GM19467 (cell line): ENCODE measurements at regions not wholly inside any gene's neighbourhood (a gene's known extent, or its start where the extent isn't known, plus 50 kb on each side); places are given as distances from the start of the nearest gene placed in this dataset.

Source experiments
- ATAC-seq: cut with Tn5 transposase; IDR thresholded peaks from one replicate; pipeline ENCODE4 v1.9.1; 2021; ENCODE audit warnings: mild to moderate bottlenecking, moderate library complexity; ENCODE audit not compliant: unreplicated experiment

DNA sequence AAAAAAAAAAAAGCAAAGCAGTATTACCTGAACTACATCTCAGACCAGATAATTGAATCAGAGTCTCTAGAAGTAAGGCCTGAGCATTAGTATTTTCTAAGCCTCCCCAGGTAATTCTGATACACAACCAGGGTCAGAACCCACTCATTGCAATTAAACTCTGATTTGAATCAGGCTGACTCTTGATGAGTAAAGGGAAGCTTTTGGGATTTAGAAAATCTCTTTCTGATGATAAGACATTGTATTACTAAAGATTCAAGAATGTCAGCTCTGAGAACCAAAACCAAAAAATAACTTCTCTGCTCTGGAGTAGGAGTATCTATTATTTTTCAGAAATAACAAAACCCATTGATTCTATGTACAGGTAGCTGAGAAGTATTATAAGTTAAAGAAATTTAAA is 100.1 kb upstream of the COL21A1 start:
- no peak for ATAC-seq

DNA sequence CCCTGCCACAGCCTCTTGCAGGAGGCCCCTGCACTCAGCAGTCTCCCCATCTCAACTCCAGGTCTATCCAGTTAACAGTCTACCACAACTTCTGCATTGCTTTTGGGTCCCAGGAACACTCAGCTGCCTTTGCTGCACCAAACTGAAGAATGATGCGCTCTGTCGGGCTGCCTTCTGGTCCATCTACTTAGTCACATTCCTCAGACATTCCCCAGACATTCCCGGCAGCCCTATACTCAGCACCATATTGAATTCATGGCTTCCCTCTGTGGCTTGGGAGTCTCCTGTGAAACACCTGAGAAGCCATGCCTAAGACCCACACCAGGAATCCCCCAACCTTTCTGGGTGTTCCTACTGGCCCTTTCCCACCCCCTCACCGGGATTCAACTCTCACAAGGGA is 99.6 kb upstream of the COL21A1 start:
- ATAC-seq, result no peak

DNA sequence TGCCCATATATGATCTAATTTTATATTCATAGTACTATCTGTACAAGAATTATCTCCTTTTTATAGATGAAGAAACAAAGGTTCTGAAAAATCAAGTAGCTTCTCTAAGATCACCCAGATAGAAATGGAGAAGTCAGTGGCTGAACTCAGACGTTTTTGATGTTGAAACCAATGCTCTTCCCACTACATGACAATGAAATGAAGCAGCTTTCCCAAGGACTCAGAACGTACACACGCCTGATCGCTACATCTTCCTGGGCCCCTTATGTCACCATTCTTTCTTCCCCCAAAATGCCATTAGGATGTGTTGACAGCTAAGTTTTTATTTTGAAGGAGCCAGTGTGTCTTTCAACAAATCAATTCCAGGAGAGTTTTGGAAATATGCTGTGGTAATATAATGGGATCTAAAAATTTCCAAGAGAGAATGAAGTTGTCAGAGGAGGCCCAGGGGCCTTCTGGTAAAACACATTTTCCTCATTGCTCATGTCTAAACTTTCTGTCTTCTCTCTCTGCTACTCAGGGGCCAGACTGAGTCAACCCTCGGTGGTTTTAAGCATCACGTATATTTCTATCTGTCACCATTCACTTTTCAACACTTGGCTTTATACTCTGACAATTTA is 98.1 kb upstream of the COL21A1 start:
- ATAC-seq, result no peak

DNA sequence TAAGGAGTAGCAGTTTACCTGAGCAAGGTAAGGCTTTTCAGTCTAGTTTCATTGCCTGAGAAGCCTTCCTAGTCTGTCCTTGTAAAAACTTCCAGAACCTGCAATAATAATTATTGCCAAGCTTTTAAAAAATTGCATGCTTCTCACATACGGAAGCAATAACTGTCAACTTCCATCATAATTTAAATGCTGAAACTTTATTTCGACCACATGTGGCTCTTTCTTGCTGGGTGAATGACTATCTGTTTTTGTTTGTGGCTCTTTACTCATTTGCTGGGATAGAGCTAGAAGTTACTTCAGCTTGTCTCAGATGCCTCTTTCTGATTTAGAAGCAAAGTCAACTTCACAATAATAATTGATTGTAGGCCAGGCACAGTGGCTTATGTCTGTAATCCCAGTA is 95.9 kb upstream of the COL21A1 start:
- ATAC-seq, result no peak

DNA sequence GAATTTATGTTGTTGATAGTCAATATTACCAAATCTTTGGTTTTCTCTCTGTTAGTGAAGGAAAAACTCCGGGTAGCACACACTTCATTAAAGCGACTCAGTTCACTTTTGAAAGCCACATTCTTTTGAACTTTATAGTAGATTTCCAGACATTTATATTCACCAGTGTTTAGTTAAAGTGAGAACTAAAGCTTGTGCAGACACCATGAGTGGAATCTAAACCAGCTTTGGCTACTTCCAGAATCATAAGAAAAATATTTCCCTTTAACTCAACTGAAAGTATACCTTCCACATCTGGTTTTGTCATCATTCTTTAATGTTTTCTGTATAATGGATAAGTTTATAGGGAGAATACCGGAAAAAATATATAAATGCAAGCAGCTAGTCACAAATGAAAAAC is 92.1 kb upstream of the COL21A1 start:
- ATAC-seq, result no peak

DNA sequence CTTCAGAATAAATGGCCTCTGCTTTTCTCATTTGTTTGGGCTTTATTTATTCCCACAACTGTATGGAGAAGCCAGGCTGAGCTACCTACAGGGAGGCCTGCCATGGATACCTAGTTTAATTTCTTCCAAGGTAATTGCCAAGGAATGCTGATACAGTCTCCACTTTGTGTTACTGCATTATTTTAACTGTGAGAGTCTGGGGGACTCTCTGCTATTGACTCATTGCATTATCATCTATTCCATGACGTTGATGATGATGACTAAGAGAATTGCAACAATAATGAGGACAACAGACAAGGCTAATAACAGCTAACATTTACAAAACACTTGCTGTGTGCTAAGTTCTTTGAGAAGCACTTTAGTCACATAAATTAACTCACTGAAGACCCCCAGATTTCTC is 88.3 kb upstream of the COL21A1 start:
- ATAC-seq, result no peak

DNA sequence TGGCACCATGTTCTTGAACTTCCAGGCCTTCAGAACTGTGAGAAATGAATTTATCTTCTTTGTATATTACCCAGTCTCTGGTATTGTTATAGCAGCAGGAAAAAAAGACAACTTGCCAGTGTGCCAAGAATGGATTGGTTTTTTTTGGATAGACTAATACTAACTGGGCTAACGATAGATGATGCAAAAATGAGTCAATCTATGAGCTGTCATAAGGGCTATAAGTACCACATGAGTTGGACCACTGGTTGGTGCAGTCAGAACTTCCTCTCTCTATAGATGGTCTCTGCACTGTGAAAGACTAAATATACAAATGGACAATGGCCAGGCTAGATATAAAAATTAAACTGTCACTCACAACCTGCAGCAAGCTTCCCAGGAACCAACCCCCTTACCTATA is 87.6 kb upstream of the COL21A1 start:
- ATAC-seq, result no peak

DNA sequence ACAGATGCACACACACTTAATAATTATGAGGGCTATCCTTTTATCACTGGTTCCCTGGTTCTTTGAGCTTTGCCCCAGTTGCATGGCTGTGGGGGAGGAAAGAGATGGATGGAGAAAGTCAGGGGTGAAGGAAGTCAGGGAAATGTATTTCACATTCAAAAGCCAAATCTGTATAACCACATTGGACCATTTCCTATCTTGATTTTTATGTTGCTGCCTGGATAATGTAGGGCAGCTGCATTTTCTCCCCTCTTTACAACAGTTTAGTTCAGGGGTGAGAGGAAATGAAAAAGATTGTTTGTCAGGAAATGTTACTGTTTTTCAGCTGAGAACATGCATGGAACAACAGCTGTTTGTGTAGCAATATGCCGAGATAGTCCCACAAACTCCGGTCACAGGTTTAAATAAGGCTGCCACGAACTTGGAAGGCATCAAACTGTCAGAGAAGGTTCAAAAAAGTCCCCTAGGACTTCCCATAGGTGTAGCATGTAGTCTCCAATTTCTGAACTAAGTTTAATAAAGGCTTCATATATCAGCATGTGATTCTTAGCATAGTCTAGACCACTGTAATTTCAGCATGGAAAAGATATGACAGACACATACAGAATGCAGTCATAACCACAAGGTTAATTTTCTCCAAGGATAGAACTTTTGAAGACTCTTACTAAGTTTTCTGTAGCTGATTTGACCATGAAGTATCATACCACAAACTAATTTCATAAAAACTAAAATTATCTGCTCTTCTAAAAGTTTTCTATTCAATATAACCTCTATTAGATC is 82.1 kb upstream of the COL21A1 start:
- ATAC-seq, result no peak

DNA sequence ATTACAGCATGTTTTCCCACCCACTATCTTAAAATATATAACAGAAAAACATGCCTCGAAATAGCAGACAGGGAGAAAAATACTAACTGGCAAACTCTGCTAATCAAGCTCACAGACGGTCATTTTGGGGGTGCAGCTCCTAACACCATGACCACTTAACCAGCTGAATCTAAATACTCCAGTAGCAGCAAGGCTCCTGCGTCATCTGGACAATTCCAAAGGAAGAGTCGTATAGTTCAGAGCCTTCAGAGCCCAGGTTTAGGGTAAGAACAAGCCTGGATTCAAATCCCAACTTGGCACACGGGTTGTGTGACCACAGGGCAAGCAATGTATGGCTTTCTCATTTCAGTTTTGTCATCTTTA is 81.3 kb upstream of the COL21A1 start:
- no peak for ATAC-seq

DNA sequence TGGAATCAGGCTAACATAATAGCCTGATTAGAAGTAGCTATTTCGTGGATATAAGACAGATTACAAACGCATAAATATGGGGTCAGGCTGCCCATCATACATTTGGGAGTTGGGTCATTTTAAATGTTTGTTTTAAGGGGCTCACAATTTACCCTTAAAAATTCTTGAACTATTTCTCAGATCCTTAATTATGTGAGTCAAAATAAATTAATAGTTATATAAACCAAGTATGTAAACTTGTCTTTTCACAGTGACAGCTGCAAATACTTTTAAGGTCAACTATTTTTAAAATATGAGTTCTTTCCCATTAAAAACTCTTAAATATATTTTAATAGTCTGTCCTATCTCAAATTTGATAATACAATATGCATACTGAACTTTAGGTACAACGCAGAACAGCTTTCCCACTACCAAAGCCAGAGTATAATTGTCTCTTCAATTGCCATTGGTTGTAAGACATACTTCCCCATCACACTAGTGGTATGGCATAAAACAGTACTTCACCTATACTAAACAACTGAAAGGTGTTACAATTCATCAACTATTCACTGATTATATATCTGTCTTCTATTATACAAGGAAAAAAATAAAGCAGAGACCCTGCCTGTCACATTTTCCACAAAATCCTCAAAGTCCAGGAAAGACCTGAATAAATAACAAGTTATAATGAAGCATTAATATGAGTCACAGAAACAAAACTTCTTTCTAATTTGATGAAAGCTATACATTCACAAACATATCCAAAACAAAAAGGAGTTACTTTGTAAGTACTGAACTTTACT is 80.8 kb upstream of the COL21A1 start:
- ATAC-seq, result no peak

DNA sequence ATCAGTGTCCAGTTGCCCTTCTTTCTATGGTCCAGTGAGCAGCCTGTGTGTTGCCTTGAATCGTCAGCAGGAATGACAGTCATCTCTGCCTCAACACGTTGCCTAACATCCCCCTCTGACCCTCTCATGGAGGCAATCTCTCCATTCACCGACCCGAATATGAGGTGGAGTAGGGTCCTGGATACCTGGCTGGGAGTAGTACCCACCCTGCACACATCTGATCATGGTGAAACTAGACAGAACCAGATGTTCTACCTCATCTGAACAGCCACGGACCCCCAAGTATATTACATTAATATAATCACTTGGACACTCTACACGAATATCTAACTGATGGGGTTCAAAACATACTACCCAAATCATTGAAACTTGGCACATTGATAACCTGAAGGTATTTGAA is 77.0 kb upstream of the COL21A1 start:
- ATAC-seq, result no peak

DNA sequence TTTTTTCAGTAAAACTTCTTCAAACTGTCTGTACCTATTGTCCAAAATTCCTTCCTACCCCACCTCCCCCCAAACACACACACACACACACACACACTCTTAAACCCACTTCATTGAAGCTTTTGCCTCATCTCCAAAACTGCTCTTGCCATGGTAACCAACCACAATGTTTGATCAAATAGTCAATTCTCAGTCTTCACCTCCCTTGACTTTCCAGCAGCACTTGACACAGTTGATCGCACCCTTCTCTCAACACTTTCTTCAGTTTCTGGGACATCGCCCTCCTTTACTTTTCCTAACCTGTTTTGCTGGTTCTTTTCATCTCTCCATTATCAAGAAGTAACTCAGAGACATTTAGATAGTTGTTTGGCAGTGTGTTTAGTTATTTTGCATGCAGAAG is 71.5 kb upstream of the COL21A1 start:
- no peak for ATAC-seq

DNA sequence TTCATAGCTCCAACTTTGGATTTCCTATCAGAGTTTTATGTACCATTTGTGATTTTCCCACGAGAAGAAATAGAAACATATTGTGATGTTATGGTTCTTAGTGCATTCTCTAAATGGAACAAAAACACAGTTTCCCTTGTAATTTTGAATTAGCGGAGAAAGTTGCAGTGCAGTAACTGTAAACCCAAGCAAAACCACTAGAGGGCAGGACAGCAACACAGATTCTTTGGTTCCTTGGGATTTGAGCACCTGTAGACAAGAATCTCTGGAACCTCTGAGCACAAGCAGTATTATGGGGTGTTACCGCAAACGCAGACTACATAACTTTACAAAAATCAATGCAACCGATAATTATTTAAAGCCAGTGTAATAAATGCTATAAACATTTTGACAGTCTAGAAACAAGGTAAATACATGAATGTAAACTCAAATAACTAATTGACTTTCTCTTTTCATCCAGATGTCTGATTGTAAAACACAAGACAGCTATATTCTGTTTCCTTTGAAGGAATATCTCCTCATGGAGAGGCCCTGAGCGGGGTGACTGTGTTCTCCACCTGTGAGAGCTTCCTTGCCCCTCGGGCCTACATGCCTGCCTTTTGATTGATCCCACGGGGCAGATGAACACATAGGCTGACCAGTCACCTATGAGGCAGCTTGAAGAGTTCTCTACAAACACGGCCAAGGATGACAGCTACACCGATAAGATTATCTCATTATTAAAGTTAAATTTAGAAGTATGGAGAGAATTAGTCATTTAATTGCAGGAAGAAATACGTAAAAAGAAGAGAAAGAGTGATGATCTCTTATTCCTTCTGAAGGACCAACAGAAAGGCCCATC is 67.5 kb upstream of the COL21A1 start:
- ATAC-seq, result no peak

DNA sequence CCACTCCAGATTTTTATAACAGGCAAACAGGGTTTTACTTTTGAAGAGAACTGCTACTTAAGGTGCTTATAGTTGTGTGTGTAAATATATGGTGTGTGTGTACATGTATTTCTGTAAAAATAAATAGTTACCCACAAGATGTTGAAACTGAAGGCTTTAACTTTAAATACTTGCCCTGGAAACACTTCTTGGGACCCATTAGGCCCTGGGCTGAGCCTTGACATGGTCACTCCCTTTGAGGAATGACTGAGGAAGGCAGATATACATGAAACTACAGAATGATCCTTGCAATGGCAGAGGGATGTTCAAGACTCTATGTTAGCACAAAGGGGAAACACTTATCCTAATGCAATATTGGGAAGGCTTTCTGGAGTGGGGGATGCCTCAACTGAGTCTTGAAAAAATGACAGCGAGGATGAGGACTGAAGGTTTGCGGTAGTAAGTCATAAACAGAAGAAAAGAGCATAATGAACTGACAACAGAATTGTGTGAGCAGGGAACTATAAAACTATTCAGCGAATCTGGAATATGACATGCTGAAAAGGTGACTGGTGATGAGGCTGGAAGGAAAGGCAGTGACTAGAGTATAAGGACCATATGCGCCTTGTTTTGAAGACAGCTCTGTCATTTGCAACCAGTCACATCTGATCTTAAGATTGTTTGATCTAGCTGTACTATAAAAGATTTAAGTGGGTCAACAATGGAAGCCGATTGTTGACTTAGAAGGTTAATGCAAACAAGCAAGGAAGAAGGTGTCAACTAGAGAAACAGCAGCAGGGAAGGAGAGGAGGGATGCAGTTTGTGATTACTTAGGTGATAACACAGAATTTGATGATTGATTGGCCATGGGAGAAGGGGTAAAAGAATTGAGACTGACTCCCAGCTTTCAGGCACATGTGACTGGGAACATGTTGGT is 64.4 kb upstream of the COL21A1 start:
- no peak for ATAC-seq

DNA sequence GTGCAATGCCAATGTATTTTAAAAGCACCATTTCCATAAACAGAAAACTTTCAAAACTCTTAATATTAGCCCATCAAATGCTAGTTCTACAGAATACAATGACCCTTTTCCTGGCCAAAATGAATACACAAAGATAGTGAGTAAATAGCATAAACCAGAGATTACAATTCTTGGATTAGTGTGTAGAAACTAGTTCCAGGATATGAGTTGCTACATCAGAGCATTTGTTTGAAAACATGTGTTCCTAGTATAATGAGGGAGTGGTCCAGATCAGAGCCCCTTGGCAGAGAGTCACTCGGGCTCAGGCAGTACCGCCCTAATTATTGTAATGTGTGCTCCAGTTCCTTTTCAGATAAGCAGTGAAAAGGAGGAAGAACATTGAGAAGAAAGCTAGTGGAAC is 63.7 kb upstream of the COL21A1 start:
- ATAC-seq, result no peak

DNA sequence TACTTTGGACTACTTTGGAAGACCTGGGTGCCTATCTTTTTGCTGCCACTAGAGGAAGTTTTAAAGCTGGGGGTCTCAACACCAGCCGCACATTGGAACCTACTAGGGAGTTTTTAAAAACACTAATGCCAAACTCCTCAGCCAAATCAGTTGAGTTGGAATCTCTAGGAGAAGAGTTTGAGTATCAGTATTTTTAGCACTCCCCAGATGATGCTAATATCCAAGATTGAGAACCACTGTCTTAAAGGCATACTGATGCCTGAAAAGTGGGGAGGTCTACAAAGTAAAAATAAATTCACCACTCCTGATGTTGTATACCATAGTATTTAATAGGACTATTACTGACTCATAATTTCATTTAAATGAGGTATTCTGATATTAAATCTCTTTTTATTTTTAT is 62.9 kb upstream of the COL21A1 start:
- ATAC-seq, result no peak

DNA sequence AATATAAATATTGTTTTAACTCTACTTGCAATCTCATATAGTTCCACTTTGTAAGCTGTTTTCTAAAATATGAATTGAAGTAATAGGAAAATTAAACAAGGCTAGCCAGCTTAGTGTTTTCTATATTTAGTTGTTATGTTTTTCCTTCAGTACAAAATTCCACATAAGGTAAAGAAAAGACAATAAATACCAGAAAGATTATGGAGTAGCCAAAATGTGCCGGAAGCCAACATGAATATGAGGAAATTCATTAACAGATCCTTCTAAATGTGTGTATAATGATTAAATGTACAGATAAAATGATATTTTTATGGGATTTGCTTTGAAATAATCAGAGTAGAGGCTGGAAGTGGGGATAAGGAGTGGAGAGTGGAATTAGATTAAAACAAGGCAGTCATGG is 52.5 kb upstream of the COL21A1 start:
- ATAC-seq, result no peak

DNA sequence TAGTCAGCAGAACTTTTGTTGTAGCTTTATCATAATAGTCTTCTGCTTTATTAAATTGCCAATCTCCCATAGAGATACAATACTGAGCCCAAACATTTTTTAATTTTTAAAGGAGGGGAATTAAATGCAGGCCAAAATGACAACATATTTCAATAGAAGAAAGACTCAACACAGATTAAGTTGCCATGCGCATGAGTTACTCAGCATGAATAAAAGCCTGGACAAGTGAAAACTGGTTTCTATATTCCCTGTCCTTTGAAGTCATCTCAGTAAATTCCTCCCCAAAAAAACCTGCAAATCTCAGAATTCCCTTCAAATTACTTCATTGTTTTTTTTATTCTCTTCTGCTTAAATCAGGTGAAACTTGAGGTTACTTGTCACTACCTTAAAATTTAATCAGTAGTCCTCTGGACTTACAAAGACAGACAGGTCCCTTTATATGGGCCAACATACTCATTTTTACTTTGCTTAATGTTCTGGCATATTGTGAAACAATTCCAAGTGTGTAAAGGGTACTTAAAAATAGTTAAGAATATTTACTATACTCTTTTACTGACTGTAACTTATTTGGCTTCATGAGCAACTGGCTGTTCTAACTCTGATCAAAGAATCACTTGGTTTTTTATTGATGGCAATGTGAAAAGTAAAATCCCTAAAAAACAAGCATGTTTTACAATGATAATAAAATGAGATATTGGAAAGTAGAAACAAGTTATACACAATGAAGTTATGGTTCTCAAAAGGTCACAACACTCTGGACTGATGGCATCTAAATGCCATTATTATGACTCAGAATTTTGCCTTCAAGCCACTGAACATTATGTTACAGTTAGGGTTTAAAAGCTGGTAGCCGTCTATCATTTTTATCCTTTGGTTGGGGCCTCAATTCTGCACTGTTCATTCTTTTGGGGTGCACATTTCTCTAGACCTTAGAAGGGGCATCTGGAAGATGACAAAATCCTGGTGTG is 49.9 kb upstream of the COL21A1 start:
- no peak for ATAC-seq
